A549 (cell line): ENCODE measurements at regions not wholly inside any gene's neighbourhood (a gene's known extent, or its start where the extent isn't known, plus 50 kb on each side); places are given as distances from the start of the nearest gene placed in this dataset.

Experiments
- BHLHE40 ChIP-seq: IDR thresholded peaks from 2 replicates; pipeline ENCODE4 v1.6.1; 2012; ENCODE audit warnings: low read depth, low read length, inconsistent platforms
- CBX8 ChIP-seq: fragments of 200-600 bp; sonication (generic); IDR thresholded peaks from 2 replicates; pipeline ENCODE4 v1.6.1; 2016
- JUNB ChIP-seq: fragments of >200 bp; sonication (Bioruptor Twin); formaldehyde crosslinking; IDR thresholded peaks from 2 replicates; pipeline ENCODE4 v1.6.1; 2016
- KDM1A ChIP-seq: fragments of 200-600 bp; sonication (generic); IDR thresholded peaks from 2 replicates; pipeline ENCODE4 v1.6.1; 2016; ENCODE audit warnings: low read depth, mild to moderate bottlenecking
- POLR2A ChIP-seq: IDR thresholded peaks from 2 replicates; pipeline ENCODE4 v1.6.1; 2012; ENCODE audit warnings: mild to moderate bottlenecking, low read length
- RAD21 ChIP-seq, 2 experiments: fragments of >200 bp in 1 of 2; sonication (Bioruptor Twin) in 1 of 2; formaldehyde crosslinking in 1 of 2; IDR thresholded peaks in 1 of 2; conservative IDR thresholded peaks in 1 of 2; 2 replicates in 1 of 2; 3 replicates in 1 of 2; pipeline ENCODE4 v1.6.1; 2012 to 2018; ENCODE audit warnings: inconsistent platforms in 1 of 2
- RARB ChIP-seq: fragments of 250-450 bp; sonication (Bioruptor Pico); IDR thresholded peaks from 2 replicates; pipeline ENCODE4 v1.8.0; 2021; ENCODE audit warnings: mild to moderate bottlenecking, moderate library complexity
- RNF2 ChIP-seq: fragments of 200-600 bp; sonication (generic); IDR thresholded peaks from 2 replicates; pipeline ENCODE4 v1.6.1; 2016; ENCODE audit warnings: low read depth, mild to moderate bottlenecking, antibody characterized with exemption, moderate library complexity, borderline replicate concordance
- SMC3 ChIP-seq: fragments of >200 bp; sonication (Bioruptor Twin); formaldehyde crosslinking; IDR thresholded peaks from 3 replicates; pipeline ENCODE4 v1.6.1; 2018; ENCODE audit warnings: inconsistent platforms
- ZSCAN20 ChIP-seq: fragments of 250-450 bp; sonication (Bioruptor Pico); IDR thresholded peaks from 2 replicates; pipeline ENCODE4 v1.8.0; 2022; ENCODE audit warnings: mild to moderate bottlenecking, moderate library complexity
- TF ChIP-seq, protein P1 (sequence below): fragments of >200 bp; sonication (Bioruptor Twin); formaldehyde crosslinking; IDR thresholded peaks from 3 replicates; pipeline ENCODE4 v1.5.1; 2016
- TF ChIP-seq, protein P2 (sequence below): IDR thresholded peaks from 2 replicates; pipeline ENCODE4 v1.6.1; 2012
- TF ChIP-seq, protein P3 (sequence below): fragments of 450-650 bp; IDR thresholded peaks from 2 replicates; pipeline ENCODE4 v1.6.1; 2014; ENCODE audit warnings: antibody characterized with exemption

DNA sequence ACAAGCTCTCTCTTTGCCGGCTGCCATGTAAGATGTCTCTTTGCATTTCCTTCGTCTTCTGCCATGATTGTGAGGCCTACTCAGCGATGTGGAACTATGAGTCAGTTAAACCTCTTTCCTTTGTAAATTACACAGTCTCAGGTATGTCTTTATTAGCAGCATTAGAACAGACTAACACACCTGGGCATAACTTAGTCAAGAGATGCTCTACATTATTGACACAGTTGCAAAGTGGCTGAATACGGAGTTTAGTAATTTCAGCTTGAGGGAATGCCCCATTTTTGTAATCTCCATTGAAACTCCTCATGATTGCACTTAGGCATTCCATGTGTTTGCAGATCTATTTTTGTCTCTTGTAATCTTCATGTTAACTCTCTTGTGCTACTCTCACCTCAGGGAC lies 299.5 kb upstream of the HAND2 start:
- TF ChIP-seq, protein P1, sequence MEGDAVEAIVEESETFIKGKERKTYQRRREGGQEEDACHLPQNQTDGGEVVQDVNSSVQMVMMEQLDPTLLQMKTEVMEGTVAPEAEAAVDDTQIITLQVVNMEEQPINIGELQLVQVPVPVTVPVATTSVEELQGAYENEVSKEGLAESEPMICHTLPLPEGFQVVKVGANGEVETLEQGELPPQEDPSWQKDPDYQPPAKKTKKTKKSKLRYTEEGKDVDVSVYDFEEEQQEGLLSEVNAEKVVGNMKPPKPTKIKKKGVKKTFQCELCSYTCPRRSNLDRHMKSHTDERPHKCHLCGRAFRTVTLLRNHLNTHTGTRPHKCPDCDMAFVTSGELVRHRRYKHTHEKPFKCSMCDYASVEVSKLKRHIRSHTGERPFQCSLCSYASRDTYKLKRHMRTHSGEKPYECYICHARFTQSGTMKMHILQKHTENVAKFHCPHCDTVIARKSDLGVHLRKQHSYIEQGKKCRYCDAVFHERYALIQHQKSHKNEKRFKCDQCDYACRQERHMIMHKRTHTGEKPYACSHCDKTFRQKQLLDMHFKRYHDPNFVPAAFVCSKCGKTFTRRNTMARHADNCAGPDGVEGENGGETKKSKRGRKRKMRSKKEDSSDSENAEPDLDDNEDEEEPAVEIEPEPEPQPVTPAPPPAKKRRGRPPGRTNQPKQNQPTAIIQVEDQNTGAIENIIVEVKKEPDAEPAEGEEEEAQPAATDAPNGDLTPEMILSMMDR, result no peak
- TF ChIP-seq POLR2A (no peak), RARB (CRISPR knock-in tag) (no peak), ZSCAN20 (CRISPR knock-in tag) (no peak), JUNB (no peak), RNF2 (no peak), SMC3 (no peak), CBX8 (no peak), KDM1A (no peak), BHLHE40 (no peak), RAD21 (conservative IDR thresholded peaks at IDR 0.05 in 1 of 2, IDR thresholded peaks at IDR 0.05 in 1 of 2) (no peak)
- TF ChIP-seq, protein P2, sequence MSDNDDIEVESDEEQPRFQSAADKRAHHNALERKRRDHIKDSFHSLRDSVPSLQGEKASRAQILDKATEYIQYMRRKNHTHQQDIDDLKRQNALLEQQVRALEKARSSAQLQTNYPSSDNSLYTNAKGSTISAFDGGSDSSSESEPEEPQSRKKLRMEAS, result no peak
- TF ChIP-seq, protein P3, sequence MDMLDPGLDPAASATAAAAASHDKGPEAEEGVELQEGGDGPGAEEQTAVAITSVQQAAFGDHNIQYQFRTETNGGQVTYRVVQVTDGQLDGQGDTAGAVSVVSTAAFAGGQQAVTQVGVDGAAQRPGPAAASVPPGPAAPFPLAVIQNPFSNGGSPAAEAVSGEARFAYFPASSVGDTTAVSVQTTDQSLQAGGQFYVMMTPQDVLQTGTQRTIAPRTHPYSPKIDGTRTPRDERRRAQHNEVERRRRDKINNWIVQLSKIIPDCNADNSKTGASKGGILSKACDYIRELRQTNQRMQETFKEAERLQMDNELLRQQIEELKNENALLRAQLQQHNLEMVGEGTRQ, result no peak
